Endometrial microvascular endothelial cells (primary cell): ENCODE measurements at regions not wholly inside any gene's neighbourhood (a gene's known extent, or its start where the extent isn't known, plus 50 kb on each side); places are given as distances from the start of the nearest gene placed in this dataset.

ENCODE experiments used
- in situ Hi-C: cut with HindIII; loops from 2 replicates; pipeline ENCODE4 v1.10.0; 2017; ENCODE audit warnings: low sequenced_read_pairs, low pct_unique_long_range_greater_than_20kb; ENCODE audit errors: inconsistent ontology term

GRCh38 chr17:77382356-77382911 lies 241.7 kb downstream of the SEC14L1 start:
- in situ Hi-C loops, result no loop called here

- in situ Hi-C loops, result no loop called here
These were observed 242.3 kb downstream of the SEC14L1 start for GRCh38 chr17:77382966-77383612.

GRCh38 chr17:77383613-77384608 lies 243.1 kb downstream of the SEC14L1 start:
- in situ Hi-C loops, result no loop called here

DNA sequence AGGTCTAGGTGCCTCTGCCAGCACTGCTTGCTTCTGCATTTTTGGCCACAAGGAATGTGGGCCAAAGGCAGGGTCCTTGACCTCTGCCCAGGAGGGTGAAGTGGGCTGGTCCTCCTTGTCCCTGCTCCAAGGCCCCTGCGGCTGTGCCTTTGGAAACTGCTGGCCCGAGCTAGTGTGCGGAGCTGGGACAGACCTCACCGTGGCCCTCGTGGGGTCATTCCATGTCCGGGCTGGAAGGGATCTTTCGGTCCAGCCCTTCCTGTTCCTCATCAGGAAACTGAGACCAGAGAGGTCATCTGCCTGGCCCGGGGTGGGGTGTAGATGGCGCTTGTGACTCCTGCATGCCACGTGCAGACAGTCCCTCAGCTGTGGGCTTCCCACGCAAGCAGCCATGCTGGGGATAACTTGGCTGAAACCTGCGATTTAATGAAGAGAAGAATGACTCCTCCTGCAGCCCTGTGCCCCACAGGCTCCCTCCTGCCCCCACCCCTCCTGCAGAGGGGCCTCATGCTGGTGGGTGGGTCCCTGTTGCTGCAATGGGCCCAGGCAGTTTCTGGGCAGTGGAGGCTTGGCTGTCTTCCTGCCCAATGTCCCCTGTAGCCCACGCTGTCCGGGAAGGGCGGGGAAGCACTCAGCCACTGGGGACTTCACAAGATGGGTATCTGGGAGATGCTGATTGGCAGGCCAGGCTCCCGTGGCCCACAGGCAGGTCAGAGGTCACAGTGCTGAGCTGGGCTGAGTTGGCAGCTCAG lies 245.2 kb downstream of the SEC14L1 start:
- in situ Hi-C loops, result no loop called here

DNA sequence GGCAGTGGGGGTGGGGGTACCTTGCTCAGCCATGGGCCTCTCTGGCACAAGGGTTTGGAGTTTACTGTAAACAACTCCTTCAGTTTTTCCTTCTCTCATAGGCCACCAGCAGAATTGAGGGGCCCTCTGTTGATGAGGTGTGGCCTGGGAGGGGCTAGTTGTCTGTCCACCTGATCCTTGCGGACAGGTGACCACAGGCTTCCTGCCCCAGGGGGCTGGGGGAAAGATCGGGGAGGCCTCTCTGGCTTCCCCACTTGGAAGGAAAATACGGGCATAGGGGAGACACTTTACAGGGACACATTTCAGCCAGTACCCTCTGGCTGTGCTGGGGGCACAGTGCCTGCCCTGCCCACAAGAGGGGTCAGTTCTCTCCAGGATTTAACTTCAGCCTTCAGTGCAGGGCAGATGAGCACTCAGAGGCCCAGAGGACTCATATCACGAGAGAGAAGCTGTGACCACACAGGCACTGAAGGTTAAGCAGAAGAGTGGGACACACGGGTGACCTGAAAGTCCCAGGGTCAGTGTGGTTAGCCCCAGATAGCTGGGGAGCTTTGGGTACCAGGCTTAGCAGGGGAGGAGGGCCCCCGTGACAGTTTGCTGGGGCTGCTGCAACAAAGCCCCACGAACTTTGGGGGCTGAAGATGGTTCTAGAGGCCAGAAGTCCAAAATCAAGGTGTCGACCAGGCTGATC lies 245.9 kb downstream of the SEC14L1 start:
- in situ Hi-C loops, result no loop called here

- in situ Hi-C loops, result no loop called here
These were observed 247.1 kb downstream of the SEC14L1 start for GRCh38 chr17:77387891-77388290.

GRCh38 chr17:77388384-77389306 lies 247.9 kb downstream of the SEC14L1 start:
- in situ Hi-C loops, result no loop called here

GRCh38 chr17:77390870-77391269 lies 250.1 kb downstream of the SEC14L1 start:
- in situ Hi-C loops, result no loop called here

DNA sequence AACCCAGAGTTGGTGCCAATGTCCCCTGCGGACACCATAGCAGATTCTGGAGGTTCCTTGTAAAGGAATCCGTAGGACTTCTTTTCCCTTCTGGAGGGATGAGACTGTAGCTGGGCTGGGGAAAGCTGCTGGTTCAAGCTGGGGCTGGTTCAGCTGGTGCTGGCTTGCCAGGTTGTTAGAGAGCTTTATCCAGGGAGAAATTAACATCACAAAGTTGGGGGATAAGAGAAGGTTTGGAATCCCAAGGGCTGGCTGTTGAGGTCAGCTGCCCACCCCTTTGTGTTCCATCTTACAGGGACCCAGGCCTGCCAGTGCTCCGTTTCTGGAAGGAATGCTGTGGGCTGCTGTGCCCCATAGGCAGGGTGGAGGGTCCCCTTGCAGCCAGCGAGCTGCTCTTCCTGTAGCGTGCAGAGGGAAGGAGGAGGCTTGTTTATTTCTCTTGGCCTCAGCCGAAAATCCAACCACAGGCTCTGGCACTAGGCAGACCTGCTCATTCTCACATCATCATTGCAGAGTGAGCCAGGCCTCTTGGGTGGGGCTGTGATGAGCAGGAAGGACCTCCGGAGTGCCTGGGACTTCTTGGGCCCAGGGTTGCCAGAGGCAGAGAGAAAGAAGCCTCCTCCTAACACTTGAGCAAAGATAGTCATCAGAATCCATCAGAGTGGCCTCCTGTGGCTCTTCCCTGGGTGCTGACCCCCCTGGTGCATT lies 251.1 kb downstream of the SEC14L1 start:
- in situ Hi-C loops, result no loop called here

DNA sequence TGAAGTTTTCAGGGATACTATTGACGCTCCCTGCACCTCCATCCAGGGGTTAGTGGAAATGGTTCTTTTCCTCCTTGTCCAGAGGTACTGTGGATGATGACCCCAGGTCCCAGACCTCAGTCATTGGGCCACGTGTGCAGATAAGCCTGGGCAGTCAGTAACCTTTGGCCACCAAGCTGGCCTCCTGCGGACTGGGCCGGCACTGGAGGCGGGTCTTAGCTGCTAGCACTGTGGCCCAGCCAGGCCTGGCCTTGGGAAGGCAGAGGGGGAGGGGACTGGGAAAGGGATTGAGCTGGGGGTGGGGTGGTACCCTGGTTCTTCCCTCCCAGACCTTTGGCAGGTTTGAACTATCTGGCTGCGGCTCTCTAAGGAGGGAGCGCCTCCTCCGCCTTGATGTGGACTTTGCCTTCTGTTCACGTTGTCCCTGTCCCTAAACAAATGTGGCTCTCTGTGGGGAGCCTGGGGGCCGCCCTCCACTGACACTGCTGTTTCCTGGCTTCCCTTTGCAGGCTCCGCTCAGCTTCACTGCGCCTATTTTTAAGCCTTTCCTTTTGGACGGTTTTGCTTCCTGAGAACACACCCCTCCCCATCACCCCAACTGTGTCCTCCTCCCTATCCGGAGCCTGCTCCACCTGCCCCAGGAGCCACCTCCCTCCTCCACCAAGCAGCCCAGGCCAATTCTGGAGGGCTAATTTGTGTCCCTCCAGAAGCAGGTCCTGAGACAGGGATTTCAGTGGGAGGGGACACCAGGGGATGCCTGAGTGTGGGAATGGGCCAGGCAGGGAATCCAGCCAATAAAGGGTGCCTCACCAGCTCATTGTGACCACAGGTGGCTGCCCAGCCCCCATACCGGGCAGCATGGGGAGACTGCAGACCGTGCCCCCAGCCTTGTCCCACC lies 251.9 kb downstream of the SEC14L1 start:
- in situ Hi-C loops, result no loop called here

DNA sequence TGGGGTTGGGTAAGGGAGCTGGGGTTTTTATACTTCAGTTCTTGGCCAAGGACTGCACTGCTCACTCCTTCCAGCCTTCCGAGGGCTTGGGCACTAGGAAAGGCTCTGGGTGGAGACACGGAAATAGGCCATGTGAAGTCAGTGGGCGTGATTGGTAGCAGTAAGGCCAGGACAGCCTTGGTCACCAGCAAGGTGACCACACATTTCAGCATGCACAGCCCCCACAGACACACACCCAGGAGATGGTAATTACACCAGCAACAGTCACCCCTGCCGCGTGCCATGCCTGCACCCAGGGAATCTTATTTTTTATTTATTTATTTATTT lies 252.5 kb downstream of the SEC14L1 start:
- in situ Hi-C loops, result no loop called here

DNA sequence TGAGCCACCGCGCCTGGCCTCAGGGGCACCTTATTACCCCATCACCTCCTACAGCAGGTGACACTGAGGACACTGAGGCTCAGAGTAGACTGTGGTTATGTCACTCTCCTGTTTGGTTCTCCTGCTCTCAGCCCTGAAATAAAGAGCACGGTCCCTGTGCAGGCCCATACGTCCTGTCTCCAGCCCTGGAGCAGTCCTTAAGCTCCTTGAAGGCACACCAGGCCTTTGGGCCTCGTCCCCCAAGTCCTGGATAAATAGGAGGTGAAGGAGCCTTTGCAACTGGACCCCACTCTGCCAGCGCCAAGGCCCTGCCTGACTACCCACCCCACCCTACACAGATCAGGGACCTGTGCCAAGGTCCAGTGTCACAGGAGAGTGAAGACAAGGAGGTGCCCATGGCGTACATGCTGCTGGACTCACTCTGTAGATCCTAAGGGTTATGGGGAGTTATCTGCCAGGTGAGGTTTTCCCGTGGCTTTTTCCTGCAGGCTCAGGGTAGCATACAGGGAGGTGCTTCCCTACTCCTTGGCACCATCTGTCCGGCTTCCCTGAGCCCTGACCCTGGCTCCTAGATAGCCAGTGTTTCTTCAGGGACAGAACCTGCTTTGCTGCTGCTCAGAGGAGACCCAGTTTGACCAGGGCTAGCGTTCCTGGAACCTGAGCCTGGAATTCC lies 253.2 kb downstream of the SEC14L1 start:
- in situ Hi-C loops, result no loop called here

- in situ Hi-C loops, result no loop called here
These were observed 253.9 kb downstream of the SEC14L1 start for GRCh38 chr17:77394540-77395295.

DNA sequence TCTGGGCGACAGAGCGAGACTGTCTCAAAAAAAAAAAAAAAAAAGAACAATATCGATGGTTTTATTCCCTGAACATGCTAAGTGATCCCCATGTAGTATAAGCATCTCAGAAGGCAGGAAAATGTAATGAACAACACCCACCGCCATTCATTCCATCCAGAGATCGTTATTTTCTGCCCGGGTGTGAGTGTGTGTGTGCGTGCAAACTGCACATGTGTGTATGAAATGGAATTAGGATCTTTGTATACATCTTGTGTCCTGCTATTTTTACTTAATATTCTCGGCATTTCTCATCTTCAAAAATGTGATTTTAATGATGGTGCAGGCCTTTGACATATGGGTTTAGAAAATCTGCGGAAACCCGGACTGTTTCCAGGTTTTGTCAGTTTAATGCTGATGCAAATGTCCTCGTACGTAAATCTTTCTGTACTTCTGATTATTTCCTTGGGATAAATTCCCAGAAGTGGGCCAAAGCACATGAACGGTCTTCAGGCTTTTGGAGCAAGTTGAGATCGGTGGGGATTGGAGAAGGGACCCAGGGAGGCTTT lies 254.8 kb downstream of the SEC14L1 start:
- in situ Hi-C loops, result no loop called here

- in situ Hi-C loops, result no loop called here
These were observed 255.8 kb downstream of the SEC14L1 start for GRCh38 chr17:77396610-77397009.
